K562 (cell line): ENCODE measurements at regions not wholly inside any gene's neighbourhood (a gene's known extent, or its start where the extent isn't known, plus 50 kb on each side); places are given as distances from the start of the nearest gene placed in this dataset.

Experiments used
- ATAC-seq: fragments of 200-7000 bp; cut with Tn5 transposase; 3 replicates; pipeline ENCODE4 v1.9.1; 2020; ENCODE audit warnings: moderate library complexity
- BruUV-seq: library from RNA; stranded (reverse); fragments of 400-500 nt; replicated peaks from 2 replicates; lab custom pipeline; 2021; lab: Mats Ljungman, UMichigan
- CTCF ChIA-PET: fragments of 300-600 bp; formaldehyde crosslinking; extraction: SDS; loops from one replicate; lab custom pipeline; 2021; ENCODE audit warnings: low intra/inter-chr PET ratio; lab: Yijun Ruan, JAX
- POLR2A ChIA-PET: fragments of 300-600, 350-650 bp; sonication (Branson Sonifier 250); formaldehyde crosslinking; extraction: SDS; loops from one replicate; lab custom pipeline; 2021; ENCODE audit warnings: antibody characterized with exemption, inconsistent platforms; lab: Yijun Ruan, JAX
- DNase-seq, 4 experiments: peaks; one replicate each; pipeline versions ENCODE4 v3.0.0 to v3.0.0-alpha.2; 2011 to 2018; ENCODE audit warnings: low spot score in 3 of 4, mixed read lengths in 3 of 4; ENCODE audit errors: extremely low read depth in 1 of 4
- FAIRE-seq: peaks from 2 replicates; lab custom pipeline; 2011; peaks lifted over from hg19 to GRCh38; lab: Jason Lieb, UNC
- H2AFZ ChIP-seq: 2 replicates; pipeline ENCODE4 v1.6.0; 2011; ENCODE audit warnings: low read depth, low read length, control low read depth, inconsistent platforms
- H3K27ac ChIP-seq: fragments of 200-600 bp; 3 replicates; pipeline ENCODE4 v1.8.0; 2011; ENCODE audit warnings: low read depth, mild to moderate bottlenecking, control low read depth, inconsistent platforms, low read length, moderate library complexity, mixed read lengths; ENCODE audit errors: extremely low read depth
- H3K27me3 ChIP-seq, 2 experiments: fragments of 300-600 bp in 1 of 2; 2 replicates in 1 of 2; 3 replicates in 1 of 2; pipeline versions ENCODE4 v1.6.0 to v1.8.0; 2011; ENCODE audit warnings: inconsistent platforms in 2 of 2, low read length in 2 of 2, mild to moderate bottlenecking in 1 of 2, mixed read lengths in 1 of 2, moderate library complexity in 1 of 2; ENCODE audit not compliant: control insufficient read depth in 2 of 2, insufficient read depth in 2 of 2
- H3K36me3 ChIP-seq: fragments of 300-600 bp; 3 replicates; pipeline ENCODE4 v1.8.0; 2011; ENCODE audit warnings: mild to moderate bottlenecking, low read length, inconsistent platforms; ENCODE audit not compliant: control insufficient read depth, insufficient read depth
- H3K4me1 ChIP-seq, 2 experiments: fragments of 200-600 bp in 1 of 2; replicated peaks in 1 of 2; 2 replicates in 1 of 2; 3 replicates in 1 of 2; pipeline versions ENCODE4 v1.5.1 to v1.8.0; 2011; ENCODE audit warnings: inconsistent platforms in 2 of 2, low read length in 2 of 2, mild to moderate bottlenecking in 1 of 2, mixed read lengths in 1 of 2, moderate library complexity in 1 of 2; ENCODE audit not compliant: control insufficient read depth in 2 of 2, insufficient read depth in 2 of 2
- H3K4me2 ChIP-seq: 2 replicates; pipeline ENCODE4 v1.6.1; 2011; ENCODE audit warnings: low read length, control low read depth, inconsistent platforms, mixed read lengths; ENCODE audit not compliant: insufficient read depth
- H3K4me3 ChIP-seq: fragments of 200-600 bp; sonication (generic), shearing (Covaris generic); 2 replicates; pipeline ENCODE4 v1.5.1; 2016; ENCODE audit warnings: control low read depth, inconsistent platforms
- H3K79me2 ChIP-seq: fragments of 200-600 bp; 3 replicates; pipeline ENCODE4 v1.8.0; 2011; ENCODE audit warnings: low read length, inconsistent platforms; ENCODE audit not compliant: control insufficient read depth, insufficient read depth
- H3K9ac ChIP-seq, 2 experiments: 2 replicates each; pipeline versions ENCODE4 v1.6.0 to v1.6.1; 2011; ENCODE audit warnings: low read depth in 2 of 2, low read length in 2 of 2, control low read depth in 1 of 2, inconsistent platforms in 1 of 2, mild to moderate bottlenecking in 1 of 2, mixed read lengths in 1 of 2; ENCODE audit not compliant: insufficient read depth in 1 of 2
- H3K9me1 ChIP-seq: one replicate; pipeline ENCODE4 v1.6.0; 2011; ENCODE audit warnings: inconsistent platforms, mild to moderate bottlenecking, low read length, moderate library complexity; ENCODE audit not compliant: control insufficient read depth, insufficient read depth
- H3K9me3 ChIP-seq: replicated peaks from 2 replicates; pipeline ENCODE4 v1.5.1; 2011; ENCODE audit warnings: low read depth, low read length, inconsistent platforms; ENCODE audit not compliant: control insufficient read depth, insufficient read depth
- H4K20me1 ChIP-seq: replicated peaks from 2 replicates; pipeline ENCODE4 v1.6.1; 2011; ENCODE audit warnings: low read length, inconsistent platforms, mixed read lengths; ENCODE audit not compliant: control insufficient read depth, insufficient read depth
- HMGN3 ChIP-seq: IDR thresholded peaks from 2 replicates; pipeline ENCODE4 v1.6.1; 2011; ENCODE audit warnings: borderline replicate concordance, low read depth, mild to moderate bottlenecking, mixed read lengths, low read length; ENCODE audit not compliant: insufficient read length; ENCODE audit errors: extremely low read depth
- KAT8 ChIP-seq: fragments of 450-650 bp; IDR thresholded peaks from 2 replicates; pipeline ENCODE4 v1.6.1; 2016; ENCODE audit warnings: low read depth, mild to moderate bottlenecking
- WHSC1 ChIP-seq: IDR thresholded peaks from one replicate; pipeline ENCODE4 v1.6.1; 2012; ENCODE audit warnings: low read length, control low read depth, inconsistent platforms
- WGBS: fragments of 100-300 bp; shearing (Covaris generic); methylation state at CpG from one replicate; pipeline ENCODE4 v1.1.6; 2016; ENCODE audit warnings: low coverage, mixed read lengths; ENCODE audit not compliant: insufficient coverage; ENCODE audit errors: missing lambda C conversion rate; 5-methylcytosine and 5-hydroxymethylcytosine counted together
- in situ Hi-C: fragments of 300-500 bp; cut with MboI; formaldehyde crosslinking; loops from 4 replicates; pipeline ENCODE4 v1.15.0; 2018; ENCODE audit warnings: inconsistent platforms, mixed read lengths
- intact Hi-C: fragments of 100-400 bp; cut with micrococcal nuclease; formaldehyde crosslinking; loops from 2 replicates; pipeline ENCODE4 v1.14.2; 2022
- TF ChIP-seq, protein P1 (sequence below), 2 experiments: fragments of 450-650 bp in 1 of 2; sonication (generic) in 1 of 2; formaldehyde crosslinking in 1 of 2; IDR thresholded peaks in 1 of 2; conservative IDR thresholded peaks in 1 of 2; 2 replicates each; pipeline versions ENCODE4 v1.6.1 to v1.8.1; 2016 to 2023; ENCODE audit warnings: mild to moderate bottlenecking in 2 of 2, moderate library complexity in 2 of 2, inconsistent platforms in 1 of 2, missing genetic modification reagents in 1 of 2

DNA sequence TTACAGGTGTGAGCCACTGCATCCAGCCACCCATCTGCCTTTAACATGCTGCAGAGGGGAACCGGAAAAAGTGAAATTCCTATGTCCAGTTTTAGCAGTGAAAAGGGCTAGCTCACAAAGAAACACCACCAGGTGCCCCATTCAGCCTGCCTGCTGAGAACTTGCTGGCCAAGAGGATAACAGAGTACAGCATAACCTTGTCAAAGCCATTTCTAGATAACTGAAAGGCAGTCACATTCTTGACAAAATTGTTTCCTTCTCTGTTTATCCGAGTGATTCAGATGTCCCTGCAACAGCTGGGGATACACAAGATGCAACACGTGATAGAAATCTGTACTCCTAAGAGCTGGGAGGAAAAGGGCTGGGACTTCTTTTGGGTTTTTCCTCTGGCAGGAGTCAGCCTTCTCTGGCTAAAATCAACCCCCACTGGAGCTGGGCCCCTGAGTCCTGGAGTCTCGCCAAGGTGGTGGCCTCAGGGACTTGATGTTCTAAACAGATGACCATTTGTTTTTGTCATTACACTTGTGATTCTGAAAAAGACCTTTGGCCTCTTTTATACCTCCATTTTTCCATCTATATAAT, 505.4 kb downstream of the BCL11A start:
- FAIRE-seq, result no peak

DNA sequence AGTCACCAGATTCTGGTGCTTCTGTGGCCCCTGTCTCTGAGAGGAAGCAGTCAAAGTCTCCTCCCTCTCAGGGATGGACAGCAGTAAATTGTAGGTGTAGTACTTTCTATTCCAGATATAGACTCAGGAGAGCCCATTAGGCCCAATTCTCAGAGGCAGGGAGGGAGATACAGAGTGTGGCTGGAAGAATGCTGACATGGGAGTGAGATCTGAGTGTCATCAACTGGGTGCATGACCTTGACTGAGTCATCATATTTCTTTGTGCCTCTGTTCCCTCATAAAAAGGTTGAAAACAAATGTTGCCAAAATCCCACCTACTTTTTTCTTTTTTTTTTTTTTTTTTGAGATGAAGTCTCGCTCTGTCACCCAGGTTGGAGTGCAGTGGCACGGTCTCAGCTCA, 506.1 kb downstream of the BCL11A start:
- Histone ChIP-seq H3K27ac (no peak overlapping the region), H3K9ac (no peak overlapping the region), H2AFZ (no peak overlapping the region), H3K4me1 (no peaks in the 10 kb centered on the region), H3K9me1 (no peaks in the 10 kb centered on the region), H3K27me3 (no peaks in the 10 kb centered on the region), H4K20me1 (no peaks in the 10 kb centered on the region), H3K36me3 (no peaks in the 10 kb centered on the region), H3K9me3 (no peaks in the 10 kb centered on the region), H3K4me3 (no peak overlapping the region), H3K4me2 (no peak overlapping the region), H3K79me2 (no peaks in the 10 kb centered on the region)
- ChIA-PET CTCF (no interaction called here), POLR2A (no interaction called here)
- ATAC-seq (no peak), DNase-seq (no peak), FAIRE-seq (no peak)
- WGBS, result 0% methylated on average over 2 of the region's 2 CpGs
- TF ChIP-seq, protein P1, sequence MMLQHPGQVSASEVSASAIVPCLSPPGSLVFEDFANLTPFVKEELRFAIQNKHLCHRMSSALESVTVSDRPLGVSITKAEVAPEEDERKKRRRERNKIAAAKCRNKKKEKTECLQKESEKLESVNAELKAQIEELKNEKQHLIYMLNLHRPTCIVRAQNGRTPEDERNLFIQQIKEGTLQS (IDR thresholded peaks at IDR 0.05), result peak; percentile 29; the same call in 1 of the 2 replicates
- TF ChIP-seq, protein P1 (CRISPR knock-in tag; conservative IDR thresholded peaks at IDR 0.05), result no peak
- no peak for TF ChIP-seq KAT8
- BruUV-seq, result no TSS peak
- in situ Hi-C loops, result no loop called here
- intact Hi-C loops, result no loop called here

More for the DNA sequence above, 505.4 kb downstream of the BCL11A start:
- BruUV-seq, result no TSS peak
- intact Hi-C loops, result no loop called here
- Histone ChIP-seq H3K4me1 (no peaks in the 10 kb centered on the region), H3K9me3 (no peaks in the 10 kb centered on the region), H3K4me3 (no peak overlapping the region), H4K20me1 (no peaks in the 10 kb centered on the region), H3K79me2 (no peaks in the 10 kb centered on the region), H3K36me3 (no peaks in the 10 kb centered on the region), H3K27me3 (no peaks in the 10 kb centered on the region), H3K9ac (no peak overlapping the region), H3K9me1 (no peaks in the 10 kb centered on the region), H3K4me2 (no peak overlapping the region), H3K27ac (no peak overlapping the region), H2AFZ (no peak overlapping the region)
- TF ChIP-seq WHSC1 (no peak), HMGN3 (no peak)
- ChIA-PET CTCF (no interaction called here), POLR2A (no interaction called here)
- WGBS, result 0% methylated on average over 4 of the region's 4 CpGs
- ATAC-seq (no peak), DNase-seq (no peak)
- in situ Hi-C loops, result no loop called here
